Upper lobe of left lung (tissue), 6 donors: ENCODE measurements at regions not wholly inside any gene's neighbourhood (a gene's known extent, or its start where the extent isn't known, plus 50 kb on each side); places are given as distances from the start of the nearest gene placed in this dataset.

Experiments
- ATAC-seq, 2 donors: fragments of 200-7000 bp; cut with Tn5 transposase; one replicate each; pipeline ENCODE4 v1.9.1; 2022; ENCODE audit warnings: mild to moderate bottlenecking in 2 of 2, moderate library complexity in 2 of 2; ENCODE audit not compliant: low FRiP score in 2 of 2
- DNase-seq, 2 donors: peaks; one replicate each; pipeline ENCODE4 v3.0.0-alpha.2; 2019 to 2020
- H3K27ac ChIP-seq, 4 donors: fragments of 200-600 bp; sonication (generic); one replicate each; pipeline ENCODE4 v1.5.1; 2016 to 2019
- H3K27me3 ChIP-seq, 4 donors: fragments of 200-600 bp; sonication (generic); one replicate each; pipeline ENCODE4 v1.5.1; 2017 to 2019
- H3K36me3 ChIP-seq, 4 donors: fragments of 200-600 bp; sonication (generic); one replicate each; pipeline ENCODE4 v1.5.1; 2016 to 2019
- H3K4me1 ChIP-seq, 4 donors: fragments of 200-600 bp; sonication (generic); one replicate each; pipeline ENCODE4 v1.5.1; 2018 to 2019
- H3K4me3 ChIP-seq, 4 donors: fragments of 200-600 bp; sonication (generic); one replicate each; pipeline ENCODE4 v1.5.1; 2017 to 2019; ENCODE audit warnings: mild to moderate bottlenecking in 2 of 4, moderate library complexity in 1 of 4
- H3K9me3 ChIP-seq, 4 donors: fragments of 200-600 bp; sonication (generic); one replicate each; pipeline ENCODE4 v1.5.1; 2018 to 2019
- EP300 ChIP-seq, 4 donors: sonication (generic); formaldehyde crosslinking; IDR thresholded peaks; one replicate each; pipeline ENCODE4 v1.5.1; 2017; ENCODE audit warnings: antibody characterized with exemption in 4 of 4, control low read depth in 2 of 4
- POLR2A ChIP-seq, 4 donors: fragments of 450-650 bp; IDR thresholded peaks; one replicate each; pipeline ENCODE4 v1.5.1; 2016 to 2017; ENCODE audit warnings: antibody characterized with exemption in 4 of 4, mild to moderate bottlenecking in 2 of 4
- POLR2AphosphoS5 ChIP-seq, 2 donors: sonication (generic); formaldehyde crosslinking; IDR thresholded peaks; one replicate each; pipeline ENCODE4 v1.5.1; 2017; ENCODE audit warnings: antibody characterized with exemption in 2 of 2
- WGBS, 2 donors: methylation state at CpG; one replicate each; pipeline ENCODE4 v1.1.5; 2017 to 2018; 5-methylcytosine and 5-hydroxymethylcytosine counted together
- TF ChIP-seq, protein P1 (sequence below), 6 experiments: fragments of 450-650 bp in 4 of 6; fragments of 200-600 bp in 2 of 6; sonication (generic) in 2 of 6; IDR thresholded peaks; one replicate each; pipeline ENCODE4 v1.5.1; 2016 to 2019; ENCODE audit warnings: antibody characterized with exemption in 6 of 6
- donor health status: DM: no; HTN: no; CAD: no; lungs with moderate emphysema.
- donor health status: DM: no; HTN: yes; CAD: no; lungs with severe emphysema.

DNA sequence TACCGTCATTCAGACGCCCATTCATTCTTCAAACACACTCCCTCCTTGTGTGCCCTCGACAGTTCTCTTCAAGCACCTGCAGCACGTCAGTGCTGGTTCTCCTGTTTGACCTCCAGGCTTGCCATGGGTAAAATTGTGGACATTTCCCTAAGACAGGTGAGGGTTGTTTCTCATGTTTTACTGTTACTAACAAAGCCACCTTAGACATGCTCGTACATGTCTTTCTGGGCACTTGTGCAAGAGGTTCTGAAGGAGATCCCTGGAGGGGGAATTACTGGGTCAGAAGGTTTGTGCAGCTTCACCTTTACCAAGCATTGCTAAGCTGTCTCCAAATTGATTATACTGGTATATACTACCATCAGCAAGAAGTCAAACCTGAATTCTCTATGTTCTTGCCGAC lies 189.7 kb upstream of the TMEM45B start:
- H3K4me1 ChIP-seq = peaks cover 0 to 4% (median under 1%) of the 10 kb centered on the region in 4 donors
- H3K36me3 ChIP-seq = no peaks in the 10 kb centered on the region
- no peak overlapping the region for H3K4me3 ChIP-seq
- ATAC-seq (no peak), DNase-seq (no peak)
- TF ChIP-seq, protein P1, sequence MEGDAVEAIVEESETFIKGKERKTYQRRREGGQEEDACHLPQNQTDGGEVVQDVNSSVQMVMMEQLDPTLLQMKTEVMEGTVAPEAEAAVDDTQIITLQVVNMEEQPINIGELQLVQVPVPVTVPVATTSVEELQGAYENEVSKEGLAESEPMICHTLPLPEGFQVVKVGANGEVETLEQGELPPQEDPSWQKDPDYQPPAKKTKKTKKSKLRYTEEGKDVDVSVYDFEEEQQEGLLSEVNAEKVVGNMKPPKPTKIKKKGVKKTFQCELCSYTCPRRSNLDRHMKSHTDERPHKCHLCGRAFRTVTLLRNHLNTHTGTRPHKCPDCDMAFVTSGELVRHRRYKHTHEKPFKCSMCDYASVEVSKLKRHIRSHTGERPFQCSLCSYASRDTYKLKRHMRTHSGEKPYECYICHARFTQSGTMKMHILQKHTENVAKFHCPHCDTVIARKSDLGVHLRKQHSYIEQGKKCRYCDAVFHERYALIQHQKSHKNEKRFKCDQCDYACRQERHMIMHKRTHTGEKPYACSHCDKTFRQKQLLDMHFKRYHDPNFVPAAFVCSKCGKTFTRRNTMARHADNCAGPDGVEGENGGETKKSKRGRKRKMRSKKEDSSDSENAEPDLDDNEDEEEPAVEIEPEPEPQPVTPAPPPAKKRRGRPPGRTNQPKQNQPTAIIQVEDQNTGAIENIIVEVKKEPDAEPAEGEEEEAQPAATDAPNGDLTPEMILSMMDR (IDR thresholded peaks at IDR 0.05) = no peak
- TF ChIP-seq EP300 (IDR thresholded peaks at IDR 0.05) = no peak
- TF ChIP-seq POLR2A (IDR thresholded peaks at IDR 0.05) = no peak
- no peak for TF ChIP-seq POLR2AphosphoS5 (IDR thresholded peaks at IDR 0.05)
- H3K27ac ChIP-seq = no peak overlapping the region
- H3K27me3 ChIP-seq = no peaks in the 10 kb centered on the region
- peaks cover 0 to 5% (median 0%) of the 10 kb centered on the region in 4 donors for H3K9me3 ChIP-seq
- WGBS, 2 donors = 68 to 71% methylated on average over 6 of the region's 6 CpGs

DNA sequence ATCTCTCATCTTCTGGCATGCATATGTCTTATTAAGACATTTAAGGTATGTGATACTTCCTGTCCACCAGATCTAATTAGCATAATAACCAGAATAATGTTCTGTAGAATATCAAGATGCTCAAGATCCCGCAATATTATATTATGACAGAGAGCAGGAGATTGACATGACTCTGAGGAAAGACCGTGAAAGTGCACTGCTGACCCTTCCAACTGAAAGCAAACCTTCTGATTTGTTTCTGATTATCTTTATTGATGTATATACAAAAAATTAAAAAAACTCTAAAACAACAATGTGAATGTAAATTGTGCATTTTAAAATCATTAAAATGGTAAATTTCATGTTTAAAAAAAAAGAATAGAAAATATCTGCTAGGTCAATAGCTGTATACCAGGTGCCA lies 184.4 kb upstream of the TMEM45B start:
- Histone ChIP-seq H3K9me3 (peaks cover 0 to 5% (median 0%) of the 10 kb centered on the region in 4 donors), H3K4me3 (no peak overlapping the region), H3K4me1 (no peaks in the 10 kb centered on the region), H3K27ac (no peak overlapping the region), H3K36me3 (no peaks in the 10 kb centered on the region), H3K27me3 (no peaks in the 10 kb centered on the region)
- DNase-seq (no peak), ATAC-seq (no peak)
- 94% methylated on average over 2 of the region's 2 CpGs for WGBS, 2 donors
- TF ChIP-seq POLR2AphosphoS5 (IDR thresholded peaks at IDR 0.05) (no peak), EP300 (IDR thresholded peaks at IDR 0.05) (no peak), POLR2A (IDR thresholded peaks at IDR 0.05) (no peak)
- TF ChIP-seq, protein P1 (IDR thresholded peaks at IDR 0.05) = no peak

DNA sequence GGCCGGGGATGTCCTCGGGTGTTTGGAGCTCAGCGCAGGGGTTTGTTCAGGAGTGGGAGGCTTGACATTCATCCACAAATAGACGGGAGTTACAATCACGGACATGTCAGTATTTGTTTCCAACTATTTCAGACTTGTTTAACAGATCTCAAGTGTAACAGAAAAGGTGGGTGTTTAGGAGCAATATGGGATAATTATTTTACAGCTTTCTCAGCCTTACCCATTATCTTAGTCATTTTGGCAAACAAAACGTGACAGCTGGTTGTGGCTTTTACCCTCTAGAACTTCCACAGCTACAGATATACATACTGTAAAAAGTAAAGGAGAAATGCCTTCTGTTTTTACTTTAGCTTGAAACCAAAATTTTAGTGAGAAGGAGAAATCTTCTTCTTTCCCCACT lies 178.7 kb upstream of the TMEM45B start:
- DNase-seq (no peak), ATAC-seq (no peak)
- no peaks in the 10 kb centered on the region for H3K36me3 ChIP-seq
- H3K27ac ChIP-seq = no peak overlapping the region
- no peak overlapping the region for H3K4me3 ChIP-seq
- no peaks in the 10 kb centered on the region for H3K4me1 ChIP-seq
- H3K27me3 ChIP-seq = no peaks in the 10 kb centered on the region
- no peaks in the 10 kb centered on the region for H3K9me3 ChIP-seq
- WGBS, 2 donors = 74 to 78% methylated on average over 6 of the region's 6 CpGs
- no peak for TF ChIP-seq EP300 (IDR thresholded peaks at IDR 0.05)
- TF ChIP-seq POLR2A (IDR thresholded peaks at IDR 0.05) = no peak
- no peak for TF ChIP-seq POLR2AphosphoS5 (IDR thresholded peaks at IDR 0.05)
- TF ChIP-seq, protein P1 (IDR thresholded peaks at IDR 0.05) = no peak

DNA sequence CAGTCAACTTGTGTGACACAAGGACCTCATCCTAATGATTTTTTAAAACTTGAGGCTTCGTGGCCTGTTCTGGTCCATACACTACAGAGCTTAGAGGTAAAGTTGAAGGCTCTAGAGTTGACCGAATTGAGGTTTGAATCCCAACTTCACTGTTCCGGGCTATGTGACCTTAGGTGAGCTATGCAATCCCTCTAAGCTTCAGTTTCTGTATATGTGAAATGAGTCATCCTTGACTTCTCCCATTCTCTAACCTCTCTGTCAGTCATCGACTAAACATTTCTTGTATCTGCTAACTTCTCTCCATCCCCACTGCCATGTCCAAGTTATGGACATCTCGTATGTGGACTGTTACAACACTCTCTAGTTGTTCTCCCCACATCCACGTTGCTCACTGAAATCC lies 178.2 kb upstream of the TMEM45B start:
- ATAC-seq (no peak), DNase-seq (no peak)
- Histone ChIP-seq H3K4me3 (no peak overlapping the region), H3K4me1 (no peaks in the 10 kb centered on the region), H3K27me3 (no peaks in the 10 kb centered on the region), H3K9me3 (no peaks in the 10 kb centered on the region), H3K27ac (no peak overlapping the region), H3K36me3 (no peaks in the 10 kb centered on the region)
- 83 to 85% methylated on average over 6 of the region's 6 CpGs for WGBS, 2 donors
- TF ChIP-seq POLR2AphosphoS5 (IDR thresholded peaks at IDR 0.05) (no peak), POLR2A (IDR thresholded peaks at IDR 0.05) (no peak), EP300 (IDR thresholded peaks at IDR 0.05) (no peak)
- TF ChIP-seq, protein P1 (IDR thresholded peaks at IDR 0.05) = no peak

DNA sequence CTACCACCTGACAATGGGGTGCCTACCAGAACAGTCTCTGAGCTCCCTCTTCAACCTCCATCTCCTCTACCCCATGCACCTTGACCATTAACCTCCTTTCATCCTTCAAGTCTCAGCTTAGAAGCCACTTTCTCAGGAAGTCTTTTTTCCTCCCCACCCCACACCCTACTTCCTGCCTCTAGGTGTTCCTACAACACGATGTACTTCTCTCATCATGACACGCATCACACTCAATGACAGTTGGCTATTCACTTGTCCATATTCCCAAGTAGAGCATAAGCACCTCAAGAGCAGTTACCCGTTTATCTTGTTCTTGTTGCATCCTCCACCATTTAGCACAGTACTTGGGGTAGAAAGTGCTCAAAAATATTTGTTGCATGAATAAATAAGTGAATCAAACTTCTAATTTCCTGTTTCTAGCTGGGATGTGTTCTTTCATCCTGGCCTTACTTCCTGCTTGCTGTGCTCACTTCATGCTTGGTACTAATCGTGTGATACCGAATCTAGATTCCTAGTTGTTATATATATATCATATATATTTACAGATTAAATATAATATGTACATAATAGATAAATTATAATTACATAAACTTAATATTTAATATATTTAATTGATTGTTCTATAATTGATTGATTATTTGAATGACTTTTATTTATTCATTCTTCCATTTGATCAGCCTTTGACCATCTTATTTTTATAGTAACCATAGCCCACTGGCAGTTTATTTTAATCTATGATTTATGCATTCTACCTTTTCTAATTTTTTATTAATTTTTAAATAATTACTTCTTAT lies 177.5 kb upstream of the TMEM45B start:
- H3K27me3 ChIP-seq = no peaks in the 10 kb centered on the region
- no peaks in the 10 kb centered on the region for H3K9me3 ChIP-seq
- no peaks in the 10 kb centered on the region for H3K36me3 ChIP-seq
- ATAC-seq (no peak), DNase-seq (no peak)
- no peak overlapping the region for H3K27ac ChIP-seq
- no peak overlapping the region for H3K4me3 ChIP-seq
- no peak for TF ChIP-seq POLR2AphosphoS5 (IDR thresholded peaks at IDR 0.05)
- TF ChIP-seq, protein P1 (IDR thresholded peaks at IDR 0.05) = no peak
- TF ChIP-seq POLR2A (IDR thresholded peaks at IDR 0.05) = no peak
- no peak for TF ChIP-seq EP300 (IDR thresholded peaks at IDR 0.05)
- WGBS, 2 donors = 71 to 77% methylated on average over 5 of the region's 5 CpGs
- peaks cover 0 to 4% (median 0%) of the 10 kb centered on the region in 4 donors for H3K4me1 ChIP-seq
